ENCODE measurements at regions not wholly inside any gene's neighbourhood (a gene's known extent, or its start where the extent isn't known, plus 50 kb on each side); places are given as distances from the start of the nearest gene placed in this dataset.

DNA sequence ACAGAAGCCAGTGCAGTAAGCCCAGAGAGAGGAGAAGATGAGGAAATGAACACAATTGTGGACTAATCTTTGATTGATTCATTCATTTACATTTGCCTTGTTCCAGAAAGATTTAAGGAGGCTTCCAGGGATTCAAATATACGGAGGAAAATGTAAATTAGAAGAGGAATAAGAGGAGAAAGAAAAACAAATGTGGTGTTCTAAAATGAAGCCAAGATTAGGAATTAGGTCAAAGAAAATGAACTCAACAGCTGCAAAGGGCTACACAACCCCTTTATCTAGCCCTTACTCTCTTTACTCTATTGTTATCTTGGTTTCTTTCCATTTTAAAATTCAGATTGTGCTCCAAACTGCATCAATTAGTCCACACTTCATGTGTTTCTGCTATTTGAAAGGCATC, 196.8 kb downstream of the SPATA18 start:
- CTCF ChIA-PET = no interaction called here
- peaks cover 21% of the 10 kb centered on the region for H3K27me3 Mint-ChIP-seq (ENCODE audit: unreplicated experiment)
- no peak for DNase-seq

DNA sequence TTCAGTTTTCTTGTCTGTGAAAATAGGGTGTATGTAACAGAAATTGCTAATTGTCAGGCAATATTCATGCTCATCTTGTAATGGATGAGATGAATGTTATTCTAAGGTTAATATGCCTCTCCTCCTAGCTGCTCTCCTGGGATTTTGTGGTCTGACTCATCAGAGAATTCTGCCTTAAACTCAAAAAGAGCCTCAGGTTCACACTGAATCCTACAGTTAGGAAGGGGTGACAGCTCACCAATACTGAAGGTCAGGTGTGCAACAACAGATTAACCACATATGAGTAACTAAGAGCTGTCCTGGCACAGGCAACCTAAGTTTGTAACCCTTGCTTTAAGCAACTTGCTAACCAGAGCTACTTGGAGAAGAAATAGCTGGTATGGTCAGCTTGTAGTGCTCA, 197.7 kb downstream of the SPATA18 start:
- H3K9me3 Mint-ChIP-seq (ENCODE audit: low read depth, unreplicated experiment) = peaks cover 8% of the 10 kb centered on the region
- intact Hi-C loops (cut with micrococcal nuclease; ENCODE audit: unreplicated experiment) = loop anchor here (10.0 kb wide), 1 partner anchor 286 kb away; no protein-coding TSS in a partner anchor
- DNase-seq = no peak
- H3K27me3 Mint-ChIP-seq (ENCODE audit: unreplicated experiment) = peaks cover 21% of the 10 kb centered on the region
- H3K4me1 Mint-ChIP-seq (ENCODE audit: low read depth, unreplicated experiment) = no peaks in the 10 kb centered on the region
- H3K36me3 Mint-ChIP-seq (ENCODE audit: insufficient read depth, unreplicated experiment) = no peaks in the 10 kb centered on the region
- no peak overlapping the region for H3K27ac Mint-ChIP-seq (ENCODE audit: unreplicated experiment)
- CTCF ChIA-PET = no interaction called here
- BruUV-seq (replicated peaks) = no TSS peak
- TF ChIP-seq, protein P1, sequence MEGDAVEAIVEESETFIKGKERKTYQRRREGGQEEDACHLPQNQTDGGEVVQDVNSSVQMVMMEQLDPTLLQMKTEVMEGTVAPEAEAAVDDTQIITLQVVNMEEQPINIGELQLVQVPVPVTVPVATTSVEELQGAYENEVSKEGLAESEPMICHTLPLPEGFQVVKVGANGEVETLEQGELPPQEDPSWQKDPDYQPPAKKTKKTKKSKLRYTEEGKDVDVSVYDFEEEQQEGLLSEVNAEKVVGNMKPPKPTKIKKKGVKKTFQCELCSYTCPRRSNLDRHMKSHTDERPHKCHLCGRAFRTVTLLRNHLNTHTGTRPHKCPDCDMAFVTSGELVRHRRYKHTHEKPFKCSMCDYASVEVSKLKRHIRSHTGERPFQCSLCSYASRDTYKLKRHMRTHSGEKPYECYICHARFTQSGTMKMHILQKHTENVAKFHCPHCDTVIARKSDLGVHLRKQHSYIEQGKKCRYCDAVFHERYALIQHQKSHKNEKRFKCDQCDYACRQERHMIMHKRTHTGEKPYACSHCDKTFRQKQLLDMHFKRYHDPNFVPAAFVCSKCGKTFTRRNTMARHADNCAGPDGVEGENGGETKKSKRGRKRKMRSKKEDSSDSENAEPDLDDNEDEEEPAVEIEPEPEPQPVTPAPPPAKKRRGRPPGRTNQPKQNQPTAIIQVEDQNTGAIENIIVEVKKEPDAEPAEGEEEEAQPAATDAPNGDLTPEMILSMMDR (IDR thresholded peaks at IDR 0.05; ENCODE audit: unreplicated experiment) = no peak
- no peak overlapping the region for H3K4me3 Mint-ChIP-seq (ENCODE audit: low read depth, unreplicated experiment)

More for the DNA sequence above, 196.8 kb downstream of the SPATA18 start:
- H3K36me3 Mint-ChIP-seq (ENCODE audit: insufficient read depth, unreplicated experiment) = no peaks in the 10 kb centered on the region
- no peak overlapping the region for H3K4me3 Mint-ChIP-seq (ENCODE audit: low read depth, unreplicated experiment)
- TF ChIP-seq, protein P1 (IDR thresholded peaks at IDR 0.05; ENCODE audit: unreplicated experiment) = no peak
- H3K27ac Mint-ChIP-seq (ENCODE audit: unreplicated experiment) = no peak overlapping the region
- no TSS peak for BruUV-seq (replicated peaks)
- intact Hi-C loops (cut with micrococcal nuclease; ENCODE audit: unreplicated experiment) = loop anchor here (10.0 kb wide), 1 partner anchor 287 kb away; no protein-coding TSS in a partner anchor
- H3K9me3 Mint-ChIP-seq (ENCODE audit: low read depth, unreplicated experiment) = peaks cover 5% of the 10 kb centered on the region
- H3K4me1 Mint-ChIP-seq (ENCODE audit: low read depth, unreplicated experiment) = no peaks in the 10 kb centered on the region

DNA sequence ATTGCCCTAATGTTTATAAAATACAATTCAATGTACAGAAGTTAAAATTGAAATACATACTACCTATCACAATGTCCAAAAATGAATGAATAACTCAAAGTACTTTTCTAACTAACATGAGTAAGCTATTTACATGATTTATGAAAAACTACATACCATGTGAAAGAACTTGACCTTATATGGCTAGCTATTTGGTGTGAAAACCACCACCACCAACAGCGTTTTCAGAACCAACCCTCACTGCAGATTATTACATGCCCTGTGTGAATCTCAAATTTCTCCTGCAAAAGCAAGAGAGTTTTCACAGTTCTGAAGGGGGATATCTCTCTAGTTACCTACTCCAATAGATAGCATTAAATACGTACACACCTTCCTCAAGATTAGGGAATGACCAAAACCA, 198.5 kb downstream of the SPATA18 start:
- no TSS peak for BruUV-seq (replicated peaks)
- Mint-ChIP-seq H3K4me3 (ENCODE audit: low read depth, unreplicated experiment) (no peak overlapping the region), H3K9me3 (ENCODE audit: low read depth, unreplicated experiment) (peaks cover 6% of the 10 kb centered on the region), H3K4me1 (ENCODE audit: low read depth, unreplicated experiment) (no peaks in the 10 kb centered on the region), H3K36me3 (ENCODE audit: insufficient read depth, unreplicated experiment) (no peaks in the 10 kb centered on the region), H3K27ac (ENCODE audit: unreplicated experiment) (no peak overlapping the region), H3K27me3 (ENCODE audit: unreplicated experiment) (peaks cover 21% of the 10 kb centered on the region)
- DNase-seq = no peak
- intact Hi-C loops (cut with micrococcal nuclease; ENCODE audit: unreplicated experiment) = loop anchor here (10.0 kb wide), 1 partner anchor 285 kb away; no protein-coding TSS in a partner anchor
- TF ChIP-seq, protein P1 (IDR thresholded peaks at IDR 0.05; ENCODE audit: unreplicated experiment) = no peak
- CTCF ChIA-PET = no interaction called here

DNA sequence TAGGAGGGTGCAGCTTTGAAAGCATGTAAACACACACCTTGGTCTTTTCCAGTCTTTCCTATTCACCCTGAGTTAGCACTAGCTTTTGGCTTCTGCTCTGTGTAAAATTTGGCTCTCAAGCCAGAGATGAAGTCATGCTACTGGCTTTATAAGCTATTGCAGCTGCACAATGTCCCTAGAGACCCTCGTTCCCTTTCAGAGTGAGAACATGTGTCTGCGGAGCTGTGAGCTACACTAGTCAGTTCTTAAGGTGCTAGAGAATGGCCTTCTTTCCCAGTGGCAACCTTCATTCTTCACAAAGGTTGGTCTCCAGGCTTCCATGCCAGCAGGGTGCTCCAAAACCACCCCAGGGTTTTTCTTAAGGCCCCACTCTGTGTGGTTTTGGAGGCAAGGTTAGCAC, 199.1 kb downstream of the SPATA18 start:
- no peak overlapping the region for H3K27ac Mint-ChIP-seq (ENCODE audit: unreplicated experiment)
- no peak overlapping the region for H3K4me3 Mint-ChIP-seq (ENCODE audit: low read depth, unreplicated experiment)
- CTCF ChIA-PET = no interaction called here
- TF ChIP-seq, protein P1 (IDR thresholded peaks at IDR 0.05; ENCODE audit: unreplicated experiment) = no peak
- no peaks in the 10 kb centered on the region for H3K36me3 Mint-ChIP-seq (ENCODE audit: insufficient read depth, unreplicated experiment)
- no peak for DNase-seq
- H3K9me3 Mint-ChIP-seq (ENCODE audit: low read depth, unreplicated experiment) = peaks cover 6% of the 10 kb centered on the region
- intact Hi-C loops (cut with micrococcal nuclease; ENCODE audit: unreplicated experiment) = no loop called here
- H3K27me3 Mint-ChIP-seq (ENCODE audit: unreplicated experiment) = peaks cover 21% of the 10 kb centered on the region
- H3K4me1 Mint-ChIP-seq (ENCODE audit: low read depth, unreplicated experiment) = no peaks in the 10 kb centered on the region
- no TSS peak for BruUV-seq (replicated peaks)
